GM21526 (cell line): ENCODE measurements at regions not wholly inside any gene's neighbourhood (a gene's known extent, or its start where the extent isn't known, plus 50 kb on each side); places are given as distances from the start of the nearest gene placed in this dataset.

Experiments used
- ATAC-seq: cut with Tn5 transposase; IDR thresholded peaks from one replicate; pipeline ENCODE4 v1.9.1; 2021; ENCODE audit warnings: moderate library complexity; ENCODE audit not compliant: unreplicated experiment, low FRiP score

DNA sequence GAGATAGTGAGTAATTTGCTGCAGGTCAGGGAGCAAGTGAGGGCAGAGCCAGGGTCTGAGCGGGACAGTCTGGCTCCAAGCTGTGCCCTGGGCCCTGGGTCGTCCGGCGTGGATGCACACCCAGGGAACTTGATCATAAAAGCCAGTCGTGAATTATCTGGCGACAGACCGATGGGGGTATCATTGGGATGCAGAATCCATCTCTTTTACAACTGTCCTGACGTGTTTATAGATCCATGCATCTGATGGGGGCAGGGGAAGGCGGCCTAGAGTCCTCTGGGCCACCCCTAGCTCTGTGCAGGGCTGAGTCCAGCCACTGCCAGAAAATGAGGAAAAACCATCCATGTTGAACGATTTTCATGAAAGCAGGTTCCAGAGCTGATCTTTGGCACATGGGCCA is 332.8 kb downstream of the C16orf95 start:
- ATAC-seq, result no peak

DNA sequence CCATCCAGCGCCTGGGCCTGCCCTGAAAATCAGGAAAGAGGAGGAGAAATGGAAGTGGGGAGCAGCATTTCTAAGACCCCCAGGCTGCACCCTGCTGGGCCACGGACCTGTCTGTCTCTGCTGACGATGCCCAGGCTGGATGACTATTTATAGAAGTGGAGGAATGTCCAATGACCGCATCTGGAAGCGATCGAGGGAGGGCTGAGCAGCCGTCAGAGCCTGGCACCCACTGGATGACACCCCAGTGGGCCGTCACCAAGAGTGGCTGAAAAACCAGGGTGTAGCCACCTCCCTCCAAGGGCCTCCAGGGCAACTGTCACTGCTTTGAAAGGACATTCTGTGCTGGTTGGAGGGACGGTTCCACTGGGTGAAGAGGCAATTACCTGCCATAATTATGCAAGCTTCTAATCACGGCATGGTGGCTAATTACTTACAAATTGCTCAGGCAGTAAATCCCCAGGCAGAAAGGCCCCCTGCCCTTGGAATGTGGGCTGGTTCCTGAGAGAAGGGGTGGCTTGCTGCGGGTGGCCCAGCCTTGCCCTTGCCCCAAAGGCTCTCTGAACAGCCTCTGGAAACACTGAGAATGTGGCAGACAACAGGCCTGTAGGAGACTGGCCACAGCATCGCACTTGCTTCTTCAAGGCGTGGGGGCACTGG is 332.1 kb downstream of the C16orf95 start:
- no peak for ATAC-seq

DNA sequence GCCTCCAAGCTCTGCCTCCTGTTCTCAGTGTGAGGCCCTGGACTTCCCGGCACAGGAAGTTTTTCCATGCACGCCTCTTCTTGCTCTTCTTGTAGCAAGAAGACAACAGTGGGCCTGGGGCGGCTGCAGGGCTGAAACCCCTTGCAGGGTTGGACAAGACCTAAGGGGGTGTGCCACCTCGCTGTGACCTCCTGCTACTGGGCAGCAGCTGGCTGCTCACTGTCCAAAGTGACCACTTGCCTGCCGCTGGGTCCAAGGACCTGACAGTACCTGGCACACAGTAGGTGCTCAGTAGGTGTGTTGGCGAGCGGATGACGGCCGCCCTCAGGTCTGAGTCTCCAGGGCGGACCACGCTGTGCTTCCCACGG is 331.6 kb downstream of the C16orf95 start:
- ATAC-seq, result no peak

DNA sequence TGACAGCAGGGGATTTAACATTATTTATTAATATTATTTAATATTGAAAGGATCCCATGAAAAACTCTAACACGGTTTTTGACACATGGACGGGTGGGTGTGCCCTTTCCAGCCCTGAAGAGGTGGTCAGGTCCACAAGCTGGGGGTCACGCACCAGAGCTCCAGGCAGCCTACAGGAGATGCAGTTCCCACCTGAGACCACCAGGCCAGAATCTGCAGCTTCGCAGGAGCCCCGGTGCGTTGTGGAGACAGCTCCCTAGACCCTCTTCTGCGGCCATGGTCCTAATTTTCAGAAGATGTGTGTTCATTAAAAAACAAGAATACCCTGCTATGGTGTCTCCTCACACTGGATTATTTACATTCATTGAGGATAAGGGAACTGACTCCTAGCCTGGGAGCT is 331.1 kb downstream of the C16orf95 start:
- ATAC-seq, result no peak

DNA sequence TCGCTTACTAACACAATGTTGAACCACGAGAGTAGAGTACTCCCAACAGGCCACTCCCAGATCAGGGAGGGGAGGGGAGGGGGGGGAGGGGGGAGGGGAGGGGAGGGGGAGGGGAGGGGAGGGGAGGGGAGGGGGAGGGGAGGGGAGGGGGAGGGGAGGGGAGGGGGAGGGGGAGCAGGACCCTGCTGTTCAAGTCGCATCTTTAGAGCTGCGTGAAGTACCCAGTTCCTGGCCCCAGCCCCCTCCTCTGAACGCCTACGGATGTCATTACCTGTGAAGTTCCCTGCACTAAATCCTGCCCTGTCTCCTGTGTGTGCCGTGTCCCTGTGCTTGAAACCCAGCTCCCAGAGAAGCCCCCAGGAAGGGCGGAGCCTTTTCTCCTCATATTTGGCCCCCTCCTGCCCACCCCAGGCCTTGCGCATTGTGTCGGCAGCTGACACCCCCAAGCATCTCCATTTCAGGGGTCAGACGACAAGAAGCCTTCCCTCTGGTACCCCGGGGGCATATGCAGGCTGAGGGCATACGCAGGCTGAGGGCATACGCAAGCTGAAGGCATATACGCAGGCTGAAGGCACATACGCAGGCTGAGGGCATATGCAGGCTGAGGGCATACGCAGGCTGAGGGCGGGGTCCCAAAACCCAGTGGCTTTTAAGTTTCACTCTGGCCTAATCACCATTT is 330.2 kb downstream of the C16orf95 start:
- ATAC-seq, result no peak

DNA sequence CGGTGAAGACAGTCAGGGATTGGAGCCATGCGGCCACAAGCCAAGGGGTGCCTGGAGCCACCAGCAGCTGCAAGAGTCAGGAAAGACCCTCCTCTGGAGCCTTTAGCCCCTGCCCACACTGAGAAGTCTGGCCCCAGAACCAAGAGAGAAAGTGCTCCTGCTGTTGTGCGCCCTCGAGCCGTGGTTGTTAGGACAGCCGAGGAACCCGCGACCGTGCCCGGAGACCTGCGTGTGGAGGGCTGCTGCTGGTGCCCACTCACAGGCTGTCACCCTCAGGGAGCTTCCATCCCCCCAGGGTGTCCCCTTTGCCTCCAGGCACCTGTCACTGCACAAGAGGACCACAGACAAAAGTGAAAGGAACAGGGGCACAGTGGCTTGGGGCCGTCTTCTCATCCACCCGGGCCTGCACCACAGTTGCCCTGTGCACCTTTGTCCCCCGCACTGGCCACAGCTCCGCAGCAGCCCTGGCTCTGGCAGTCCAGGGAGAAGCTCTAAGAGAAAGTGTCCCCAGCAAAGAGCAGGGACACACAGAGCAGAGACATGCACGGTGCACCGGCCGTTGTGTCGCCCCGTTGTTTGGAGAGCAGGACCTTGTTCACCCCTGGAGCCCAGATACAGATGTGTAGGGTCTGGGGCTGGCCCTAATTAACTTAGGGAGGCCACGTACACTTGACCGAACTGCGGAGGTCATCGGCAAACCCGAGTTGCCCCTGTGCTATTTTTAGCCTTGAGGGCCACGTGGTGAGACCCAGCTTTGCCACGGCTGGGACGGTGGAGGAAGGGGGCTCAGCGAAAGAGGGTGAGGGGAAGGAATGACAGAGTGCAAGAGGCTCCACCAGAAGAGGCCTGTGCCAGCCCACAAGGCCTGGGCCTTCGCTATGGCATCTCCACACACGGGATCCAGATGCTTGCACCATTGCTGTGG is 329.2 kb downstream of the C16orf95 start:
- ATAC-seq, result no peak

DNA sequence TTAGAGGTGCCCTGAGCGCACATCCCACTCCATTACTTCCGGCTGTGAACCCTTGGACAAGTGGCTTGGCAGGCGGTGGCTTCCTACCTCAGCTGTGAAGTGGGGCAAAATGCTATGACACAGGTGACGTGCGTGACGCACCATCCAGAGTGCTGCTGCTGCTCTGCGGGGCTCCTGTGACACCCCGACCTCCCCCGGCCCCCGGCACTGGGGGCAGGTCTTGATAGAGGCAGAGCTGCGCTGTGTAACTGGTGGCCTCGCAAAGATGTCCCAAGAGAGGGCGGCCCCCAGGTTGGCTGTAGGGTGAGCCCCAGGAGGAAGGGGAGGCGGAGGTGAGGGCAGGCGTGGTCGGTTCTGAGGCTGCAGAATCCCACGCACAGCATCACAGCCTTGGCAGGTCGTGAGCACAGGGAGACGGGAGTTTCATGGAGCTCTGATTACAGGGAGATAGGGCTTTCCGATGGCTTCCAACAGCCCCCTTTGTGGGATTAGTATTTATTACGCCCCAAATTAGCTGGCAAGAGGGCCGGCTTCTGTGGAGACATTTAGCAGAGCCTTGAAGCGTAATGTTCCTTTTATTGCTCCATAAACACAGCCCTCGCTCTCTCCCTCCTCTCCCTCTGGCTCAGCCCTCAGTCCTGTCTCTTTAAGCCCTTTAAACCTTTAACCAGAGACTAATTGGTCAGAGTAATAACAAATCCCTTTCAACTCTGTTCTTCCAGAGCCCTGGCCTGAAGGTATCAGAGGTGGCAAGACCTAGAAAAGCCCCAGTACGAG is 328.1 kb downstream of the C16orf95 start:
- no peak for ATAC-seq

DNA sequence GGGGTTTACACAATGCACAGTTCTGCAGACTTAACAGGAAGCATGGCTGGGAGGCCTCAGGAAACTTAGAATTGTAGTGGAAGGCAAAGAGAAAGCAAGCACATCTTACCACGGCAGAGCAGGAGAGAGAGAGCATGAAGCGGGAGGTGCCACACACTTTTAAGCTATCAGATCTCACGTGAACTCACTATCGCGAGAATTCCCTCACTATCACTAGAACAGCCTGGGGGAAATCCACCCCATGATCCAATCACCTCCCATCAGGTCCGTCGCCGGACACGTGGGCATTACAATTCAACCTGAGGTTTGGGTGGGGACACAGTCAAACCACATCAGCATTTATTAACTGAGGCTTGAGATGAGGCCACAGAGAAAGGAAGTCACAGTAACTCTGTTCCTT is 326.7 kb downstream of the C16orf95 start:
- ATAC-seq, result no peak

DNA sequence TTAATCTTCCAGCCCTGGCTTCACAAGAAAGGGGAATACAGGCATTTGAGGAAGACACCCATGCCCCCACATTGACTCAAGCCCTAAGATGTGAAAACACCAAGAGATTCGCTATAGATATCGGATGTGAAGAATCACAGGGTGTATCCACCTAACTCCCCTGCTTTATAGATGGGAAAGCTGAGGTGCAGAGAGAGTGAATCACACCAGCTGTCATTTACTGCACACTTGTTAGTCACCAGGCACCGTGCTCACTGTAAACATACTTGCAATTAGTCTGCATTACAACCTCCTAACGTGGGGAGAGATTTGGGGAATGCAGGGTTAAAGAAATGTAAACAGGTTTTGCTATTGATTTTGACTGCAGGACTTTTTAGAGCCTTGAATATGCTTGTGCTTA is 325.5 kb downstream of the C16orf95 start:
- no peak for ATAC-seq

DNA sequence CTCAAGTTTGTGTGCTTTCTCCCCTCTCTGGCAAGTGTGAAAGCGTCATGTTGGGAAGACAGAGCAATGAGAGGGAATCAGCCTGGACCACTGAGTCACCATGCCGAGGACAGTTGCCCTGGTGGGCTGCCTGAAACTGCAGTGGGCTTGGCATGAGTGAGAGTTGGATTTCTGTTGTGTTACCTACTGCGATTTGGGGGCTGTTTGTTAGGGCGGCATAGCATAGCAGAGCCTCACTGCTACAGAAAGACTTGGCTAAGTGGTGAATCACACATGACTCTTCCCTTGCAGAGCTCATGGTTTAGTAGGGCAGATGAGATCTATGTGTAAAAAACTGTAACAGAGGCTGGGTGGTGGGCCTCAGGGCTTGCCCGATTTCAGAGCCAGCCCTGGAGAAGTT is 324.6 kb downstream of the C16orf95 start:
- no peak for ATAC-seq

DNA sequence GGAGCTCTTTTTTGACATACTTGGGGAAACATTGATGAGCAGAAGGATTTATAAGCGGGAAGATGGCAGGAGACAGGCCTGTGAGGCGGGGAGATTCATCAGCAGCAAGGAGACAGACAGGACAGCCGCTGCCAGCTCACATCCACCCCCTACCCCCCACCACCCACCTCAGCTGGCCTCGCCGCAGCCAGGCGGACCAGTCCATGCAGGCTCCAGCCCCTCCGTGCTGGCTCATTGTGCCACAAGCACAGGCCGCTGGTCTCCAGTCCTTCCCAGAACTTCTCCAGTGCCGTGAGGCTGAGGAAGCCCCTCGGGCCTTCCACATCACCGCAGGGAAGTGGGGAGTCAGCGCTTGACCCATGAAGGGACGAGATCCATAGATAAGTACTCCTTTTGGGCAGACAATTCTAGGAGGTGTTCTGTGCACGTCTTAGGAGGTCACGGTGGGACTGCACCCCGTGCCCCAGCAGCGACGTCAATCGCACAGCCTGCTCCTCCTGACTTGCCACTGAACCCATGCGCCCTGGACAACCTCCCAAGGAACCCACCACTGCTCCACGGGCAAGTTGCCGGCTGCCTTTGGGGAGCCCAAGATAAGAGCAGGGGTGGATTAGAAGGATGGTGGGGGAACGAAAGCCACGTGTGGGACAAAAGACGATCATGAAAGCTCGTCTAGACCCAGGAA is 323.6 kb downstream of the C16orf95 start:
- no peak for ATAC-seq

DNA sequence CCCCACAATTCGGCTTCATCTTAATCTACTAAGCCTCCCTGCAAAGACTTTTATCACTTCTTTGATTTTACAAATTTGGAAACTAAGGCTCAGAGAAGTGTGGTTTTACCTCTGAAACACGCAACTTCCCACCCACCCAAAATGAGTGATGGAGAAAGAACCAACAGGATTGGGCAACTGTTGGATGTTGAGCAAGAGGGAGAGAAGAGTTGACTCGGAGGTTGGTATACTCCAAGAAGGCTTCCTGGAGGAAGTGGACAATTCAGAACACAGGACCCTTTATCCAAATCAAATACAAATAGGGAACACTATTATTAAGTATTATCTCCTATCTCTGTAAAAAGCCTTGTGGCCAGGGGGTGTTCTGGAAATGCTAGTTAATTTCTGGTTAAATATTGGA is 323.0 kb downstream of the C16orf95 start:
- no peak for ATAC-seq

DNA sequence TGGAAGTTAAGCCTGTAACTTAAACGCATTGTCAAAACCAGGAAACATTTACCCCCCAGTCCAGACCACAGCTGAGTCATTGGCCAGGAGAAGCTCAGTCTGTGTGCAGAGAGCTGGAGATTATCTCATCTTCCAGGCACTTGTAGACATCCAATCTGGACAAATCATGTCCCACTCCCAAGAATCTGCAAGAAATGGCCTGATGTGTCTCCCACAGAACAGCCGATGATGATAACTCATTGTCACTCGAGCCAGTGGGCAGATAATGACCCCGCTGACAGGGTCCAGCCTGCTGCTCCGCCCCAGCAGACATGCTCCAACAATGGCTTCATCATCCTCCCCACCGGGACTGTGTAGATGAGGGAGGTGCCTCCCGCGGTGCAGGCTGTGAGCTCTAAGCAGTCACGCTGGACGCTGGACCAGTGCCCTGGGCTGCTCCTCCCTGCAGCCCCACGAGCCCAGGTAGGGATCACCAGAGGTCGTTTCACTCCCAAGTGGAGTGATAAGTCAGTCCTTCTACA is 322.5 kb downstream of the C16orf95 start:
- ATAC-seq, result no peak

DNA sequence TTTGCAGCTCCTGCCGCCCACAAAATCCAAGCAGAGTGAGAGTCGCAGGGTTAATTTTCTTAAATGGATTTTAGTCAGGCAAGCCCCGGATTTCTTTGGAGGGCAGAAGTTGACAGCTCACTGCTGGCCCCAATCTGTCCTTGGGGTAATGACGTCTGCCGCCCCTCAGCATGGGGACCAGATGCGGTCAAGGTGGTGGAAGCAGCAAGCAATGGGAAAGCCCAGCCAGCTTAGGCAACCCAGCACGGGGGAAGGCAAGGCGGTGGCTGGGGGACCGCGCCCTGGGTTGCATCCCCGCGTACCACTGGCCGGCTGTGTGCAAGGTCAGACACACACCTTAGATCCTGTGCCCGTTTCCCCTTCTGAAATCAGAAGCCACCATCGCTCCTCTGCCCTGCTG is 321.7 kb downstream of the C16orf95 start:
- no peak for ATAC-seq

DNA sequence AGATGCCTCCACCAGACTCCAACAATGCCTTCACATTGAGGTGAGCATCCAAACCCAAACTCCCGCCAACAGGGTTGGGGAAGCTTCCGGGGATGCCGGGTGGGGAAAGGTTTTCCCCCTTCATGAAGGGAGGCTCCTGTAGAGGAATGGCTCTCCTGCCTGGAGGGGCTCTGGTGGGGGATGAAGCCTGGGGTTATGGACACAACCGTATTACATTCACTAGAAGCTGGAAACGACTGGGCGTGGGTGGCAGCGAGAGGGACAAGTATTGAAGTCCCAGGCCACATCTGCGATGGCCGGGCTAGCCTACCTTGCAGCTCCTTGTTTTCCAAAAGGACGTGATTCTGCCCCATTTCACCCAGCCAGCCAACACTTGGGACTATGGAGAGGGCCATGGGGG is 321.1 kb downstream of the C16orf95 start:
- ATAC-seq, result no peak

DNA sequence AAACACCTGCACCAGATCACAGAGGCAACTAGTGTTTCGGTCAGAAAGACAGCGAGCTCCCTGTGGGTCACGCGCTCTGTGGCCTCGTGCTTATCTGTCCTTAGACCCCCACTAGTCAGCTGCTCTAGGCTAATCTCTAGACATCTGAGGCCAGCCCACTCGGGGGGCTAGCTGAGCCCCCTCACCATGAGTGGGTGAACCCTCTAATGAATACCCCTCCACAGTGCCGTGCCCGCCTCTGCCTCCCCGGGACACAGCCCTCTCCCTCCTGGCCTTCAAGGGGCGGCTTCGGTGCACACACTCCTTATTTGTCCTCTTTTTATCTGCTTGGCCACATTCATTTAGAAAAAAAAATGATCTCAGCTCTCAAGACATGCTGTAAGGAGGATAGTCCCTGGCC is 320.1 kb downstream of the C16orf95 start:
- ATAC-seq, result no peak

DNA sequence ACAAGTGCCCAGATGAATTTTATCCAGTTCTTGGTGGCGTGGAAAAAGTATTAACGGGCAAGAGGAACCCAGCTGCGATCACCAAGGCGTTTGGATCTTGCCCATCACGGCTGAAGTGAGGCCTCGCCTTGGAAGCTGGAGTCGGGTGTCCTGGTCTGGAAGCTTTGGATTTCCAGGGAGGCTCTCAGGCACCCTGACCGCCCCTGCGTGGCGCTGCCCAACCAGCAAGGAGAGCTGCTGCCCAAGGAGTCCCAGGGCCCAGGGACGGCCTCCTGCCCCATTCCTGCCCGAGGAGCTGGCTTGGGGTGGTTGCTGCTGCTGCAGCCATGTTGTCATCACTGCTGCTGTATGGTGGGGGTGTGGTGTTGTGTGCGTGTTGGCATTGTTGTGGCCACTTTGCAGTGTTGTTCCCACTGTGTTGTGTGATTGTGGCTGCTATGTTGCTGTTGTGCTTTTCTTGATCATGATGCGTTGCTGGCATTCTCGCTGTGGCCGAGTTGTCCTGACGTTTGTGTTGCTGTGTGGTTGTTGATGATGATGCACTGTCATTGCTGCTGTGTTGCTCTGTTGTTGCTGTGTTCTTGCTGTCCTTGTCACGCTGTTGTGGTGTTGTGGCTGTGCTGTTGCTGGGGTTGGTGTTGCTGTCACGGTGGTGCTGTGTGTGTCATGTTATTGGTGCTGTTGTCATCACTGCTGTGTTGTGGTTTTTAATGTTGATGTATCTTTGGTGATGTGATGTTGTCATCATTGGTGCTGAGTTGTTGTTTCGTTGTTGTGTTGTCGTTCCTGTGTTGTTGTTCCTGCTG is 318.8 kb downstream of the C16orf95 start:
- no peak for ATAC-seq

DNA sequence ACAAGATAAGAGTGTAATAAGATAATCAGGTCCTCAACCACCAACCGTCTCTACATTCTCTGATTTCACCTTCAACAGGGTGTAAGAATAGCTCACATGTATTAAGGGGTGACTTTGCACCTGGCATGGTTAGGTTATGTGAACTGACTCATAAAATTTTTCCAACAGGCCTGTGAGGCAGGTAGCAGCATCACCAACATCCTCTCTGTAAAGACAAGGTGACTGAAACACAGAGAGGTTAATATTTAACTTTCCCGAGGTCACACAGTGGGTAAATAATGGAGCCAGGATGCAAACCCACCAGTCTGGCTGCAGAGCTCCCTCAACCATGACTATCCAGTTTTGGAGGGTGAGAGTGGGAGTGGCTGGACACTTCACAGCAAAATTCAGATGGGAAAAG is 317.2 kb downstream of the C16orf95 start:
- no peak for ATAC-seq

DNA sequence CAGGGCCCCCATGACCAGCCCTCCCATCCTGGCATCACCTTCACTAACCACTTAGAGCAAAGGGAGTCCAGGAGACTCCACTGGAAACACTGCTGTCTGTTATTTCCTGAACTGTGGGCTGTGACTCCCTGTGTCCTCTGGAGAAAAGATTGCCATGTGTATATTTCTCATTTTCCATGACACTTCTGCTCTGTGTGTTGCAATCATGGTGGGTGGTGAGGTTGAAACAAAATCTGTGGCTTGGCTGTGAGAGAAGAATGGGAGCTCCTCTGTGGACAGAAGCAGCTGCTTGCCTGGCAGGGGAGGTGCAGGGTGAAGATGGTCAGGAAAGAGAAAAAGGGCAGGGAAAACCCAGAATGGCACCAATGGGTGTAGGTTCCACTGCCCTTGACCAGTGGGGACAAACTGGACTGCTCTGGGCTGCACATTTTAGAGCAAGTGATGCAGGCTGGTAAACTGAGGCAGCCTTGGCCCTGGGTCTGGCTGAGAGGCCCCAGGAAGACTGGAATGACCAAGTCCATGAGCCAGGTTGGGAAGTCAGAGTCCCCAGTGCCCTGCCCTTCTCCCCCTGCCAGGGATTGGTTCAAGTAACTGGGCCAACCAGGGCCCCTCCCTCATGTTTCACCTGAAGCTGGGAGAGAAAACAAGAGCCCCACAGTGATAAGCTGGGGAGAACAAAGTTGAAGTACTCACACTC is 314.3 kb downstream of the C16orf95 start:
- no peak for ATAC-seq
